DND-41 (cell line): ENCODE measurements at regions not wholly inside any gene's neighbourhood (a gene's known extent, or its start where the extent isn't known, plus 50 kb on each side); places are given as distances from the start of the nearest gene placed in this dataset.

ENCODE experiments used
- CTCF ChIP-seq: IDR thresholded peaks from 2 replicates; pipeline ENCODE4 v1.5.1; 2012; ENCODE audit warnings: borderline replicate concordance, low read length, moderate library complexity, mild to moderate bottlenecking; ENCODE audit not compliant: poor library complexity, severe bottlenecking; ENCODE audit errors: extremely low read depth
- EZH2 ChIP-seq: IDR thresholded peaks from 3 replicates; pipeline ENCODE4 v1.6.1; 2012; ENCODE audit warnings: borderline replicate concordance, low read depth, mild to moderate bottlenecking, moderate library complexity, low read length, inconsistent platforms; ENCODE audit not compliant: severe bottlenecking

GRCh38 chr14:38120109-38120508 lies 87.6 kb upstream of the SSTR1 start:
- TF ChIP-seq CTCF, result no peak
- TF ChIP-seq EZH2, result no peak
